Colonic mucosa (tissue), 4 donors: ENCODE measurements at regions not wholly inside any gene's neighbourhood (a gene's known extent, or its start where the extent isn't known, plus 50 kb on each side); places are given as distances from the start of the nearest gene placed in this dataset.

Experiments
- DNase-seq: peaks from one replicate; pipeline ENCODE4 v3.0.0-alpha.2; 2020
- H3K27ac ChIP-seq: fragments of 200-600 bp; one replicate; pipeline ENCODE4 v1.8.0; 2021
- H3K27me3 ChIP-seq: fragments of 200-600 bp; one replicate; pipeline ENCODE4 v1.8.0; 2021
- H3K36me3 ChIP-seq: fragments of 200-600 bp; one replicate; pipeline ENCODE4 v1.8.0; 2021
- H3K4me1 ChIP-seq: fragments of 200-600 bp; one replicate; pipeline ENCODE4 v1.8.0; 2021; ENCODE audit warnings: mild to moderate bottlenecking
- H3K4me3 ChIP-seq: fragments of 200-600 bp; one replicate; pipeline ENCODE4 v1.8.0; 2021
- H3K9ac ChIP-seq, 2 donors: one replicate each; pipeline ENCODE4 v1.7.0; 2013; ENCODE audit warnings: control low read depth in 2 of 2, low read depth in 2 of 2, low read length in 2 of 2
- H3K9me3 ChIP-seq: fragments of 200-600 bp; one replicate; pipeline ENCODE4 v1.8.0; 2021
- CTCF ChIP-seq: fragments of 200-600 bp; IDR thresholded peaks from one replicate; pipeline ENCODE4 v1.8.0; 2022; ENCODE audit warnings: antibody characterized with exemption, mild to moderate bottlenecking
- intact Hi-C: fragments of 100-400 bp; cut with DNase I; formaldehyde crosslinking; loops from one replicate; pipeline ENCODE4 v1.14.1; 2022
- donor health status: healthy.
- donor health status: DM: no; HTN: no; CAD: no.
- donor health status: DM: no; HTN: no; CAD: no.

GRCh38 chr17:5793157-5793556 is 208.8 kb upstream of the NLRP1 start:
- Histone ChIP-seq H3K27ac (no peak overlapping the region), H3K27me3 (no peaks in the 10 kb centered on the region), H3K4me3 (no peak overlapping the region), H3K36me3 (no peaks in the 10 kb centered on the region), H3K4me1 (no peaks in the 10 kb centered on the region), H3K9ac (no peak overlapping the region), H3K9me3 (no peaks in the 10 kb centered on the region)
- no peak for TF ChIP-seq CTCF
- no peak for DNase-seq
- intact Hi-C loops: no loop called here

GRCh38 chr17:5793899-5794298 is 209.6 kb upstream of the NLRP1 start:
- TF ChIP-seq CTCF: no peak
- Histone ChIP-seq H3K27me3 (no peaks in the 10 kb centered on the region), H3K4me3 (no peak overlapping the region), H3K36me3 (no peaks in the 10 kb centered on the region), H3K9ac (no peak overlapping the region), H3K27ac (no peak overlapping the region), H3K4me1 (no peaks in the 10 kb centered on the region), H3K9me3 (no peaks in the 10 kb centered on the region)
- no peak for DNase-seq
- intact Hi-C loops: no loop called here

- no peak overlapping the region for H3K9ac ChIP-seq
- intact Hi-C loops: no loop called here
- no peak overlapping the region for H3K27ac ChIP-seq
- TF ChIP-seq CTCF: no peak
- no peaks in the 10 kb centered on the region for H3K4me1 ChIP-seq
- no peaks in the 10 kb centered on the region for H3K27me3 ChIP-seq
- no peaks in the 10 kb centered on the region for H3K9me3 ChIP-seq
- H3K4me3 ChIP-seq: no peak overlapping the region
- H3K36me3 ChIP-seq: no peaks in the 10 kb centered on the region
- DNase-seq: no peak
These were observed 210.1 kb upstream of the NLRP1 start for GRCh38 chr17:5794385-5794784.

- TF ChIP-seq CTCF: no peak
- intact Hi-C loops: no loop called here
- H3K27me3 ChIP-seq: no peaks in the 10 kb centered on the region
- H3K27ac ChIP-seq: no peak overlapping the region
- no peak for DNase-seq
- H3K4me3 ChIP-seq: no peak overlapping the region
- H3K9ac ChIP-seq: no peak overlapping the region
- H3K9me3 ChIP-seq: no peaks in the 10 kb centered on the region
- H3K36me3 ChIP-seq: no peaks in the 10 kb centered on the region
- H3K4me1 ChIP-seq: no peaks in the 10 kb centered on the region
These were observed 210.7 kb upstream of the NLRP1 start for GRCh38 chr17:5794881-5795506.

- intact Hi-C loops: no loop called here
- H3K27me3 ChIP-seq: no peaks in the 10 kb centered on the region
- no peak for DNase-seq
- no peak overlapping the region for H3K9ac ChIP-seq
- H3K9me3 ChIP-seq: no peaks in the 10 kb centered on the region
- H3K36me3 ChIP-seq: no peaks in the 10 kb centered on the region
- H3K4me3 ChIP-seq: no peak overlapping the region
- TF ChIP-seq CTCF: no peak
- no peak overlapping the region for H3K27ac ChIP-seq
- no peaks in the 10 kb centered on the region for H3K4me1 ChIP-seq
These were observed 213.2 kb upstream of the NLRP1 start for GRCh38 chr17:5797447-5798050.
